Muscle layer of duodenum (tissue), 2 donors: ENCODE measurements at regions not wholly inside any gene's neighbourhood (a gene's known extent, or its start where the extent isn't known, plus 50 kb on each side); places are given as distances from the start of the nearest gene placed in this dataset.
"Not testable (repeated sequence)": the region's sequence is repeated elsewhere in the genome, so short reads cannot be mapped to it uniquely, and the experiment has no call there.

ENCODE experiments used
- H3K27ac ChIP-seq: one replicate; pipeline ENCODE4 v1.7.0; 2013; ENCODE audit warnings: mild to moderate bottlenecking, low read length
- H3K27me3 ChIP-seq: one replicate; pipeline ENCODE4 v1.7.0; 2013; ENCODE audit warnings: low read depth, mild to moderate bottlenecking, control low read depth, low read length
- H3K36me3 ChIP-seq, 2 donors: one replicate each; pipeline ENCODE4 v1.7.0; 2013; ENCODE audit warnings: low read length in 2 of 2, control low read depth in 1 of 2, mild to moderate bottlenecking in 1 of 2; ENCODE audit not compliant: insufficient read depth in 2 of 2, control insufficient read depth in 1 of 2
- H3K4me1 ChIP-seq, 2 donors: one replicate each; pipeline ENCODE4 v1.7.0; 2013; ENCODE audit warnings: low read length in 2 of 2, mild to moderate bottlenecking in 2 of 2, control low read depth in 1 of 2, moderate library complexity in 1 of 2; ENCODE audit not compliant: insufficient read depth in 2 of 2, control insufficient read depth in 1 of 2
- H3K4me3 ChIP-seq, 2 donors: one replicate each; pipeline ENCODE4 v1.7.0; 2013; ENCODE audit warnings: low read length in 2 of 2, low read depth in 1 of 2, mild to moderate bottlenecking in 1 of 2
- H3K9me3 ChIP-seq, 2 donors: one replicate each; pipeline ENCODE4 v1.7.0; 2013; ENCODE audit warnings: low read length in 2 of 2, control low read depth in 1 of 2, mild to moderate bottlenecking in 1 of 2; ENCODE audit not compliant: control insufficient read depth in 1 of 2
- donor health status: healthy.

DNA sequence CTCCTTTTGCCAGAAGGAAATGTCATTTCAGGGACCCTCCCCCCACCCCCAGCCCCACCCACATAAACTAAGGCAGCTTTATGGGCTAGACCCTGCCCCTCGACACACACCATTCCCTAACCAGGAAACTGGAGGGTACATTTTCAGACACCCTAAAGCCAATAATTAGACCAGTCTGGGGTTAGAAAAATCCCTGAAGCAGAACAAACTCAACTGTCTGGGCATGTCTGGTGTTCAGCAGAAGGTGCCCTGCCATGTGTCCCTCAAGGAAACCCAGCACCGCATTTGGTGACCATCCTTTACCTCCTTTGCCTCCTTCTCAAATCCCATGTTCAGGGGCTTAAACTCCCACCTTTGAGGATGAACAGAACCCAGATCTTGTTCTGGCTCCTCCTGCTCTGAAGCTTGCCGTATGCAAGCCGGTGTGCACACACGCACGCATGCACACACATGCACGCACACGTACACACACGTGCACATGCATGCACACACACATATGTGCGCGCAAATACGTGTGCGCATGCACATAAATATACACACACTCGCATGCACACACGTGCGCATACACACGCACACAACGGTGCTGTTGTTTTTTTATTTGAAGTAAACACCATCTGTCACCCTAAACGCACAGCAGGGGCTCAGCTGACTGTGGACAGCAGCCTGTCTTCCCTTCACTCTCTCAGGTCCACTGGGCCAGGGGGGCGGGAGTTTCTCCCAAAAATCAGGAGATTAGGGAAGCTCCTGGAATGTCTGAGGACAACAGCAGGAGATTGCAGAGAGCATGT lies 156.8 kb upstream of the TNRC6C start:
- Histone ChIP-seq H3K27me3 (no peaks in the 10 kb centered on the region), H3K36me3 (no peaks in the 10 kb centered on the region), H3K9me3 (no peaks in the 10 kb centered on the region), H3K4me3 (no peak overlapping the region), H3K4me1 (peaks cover 6 to 22% of the 10 kb centered on the region in 2 donors), H3K27ac (no peak overlapping the region)

DNA sequence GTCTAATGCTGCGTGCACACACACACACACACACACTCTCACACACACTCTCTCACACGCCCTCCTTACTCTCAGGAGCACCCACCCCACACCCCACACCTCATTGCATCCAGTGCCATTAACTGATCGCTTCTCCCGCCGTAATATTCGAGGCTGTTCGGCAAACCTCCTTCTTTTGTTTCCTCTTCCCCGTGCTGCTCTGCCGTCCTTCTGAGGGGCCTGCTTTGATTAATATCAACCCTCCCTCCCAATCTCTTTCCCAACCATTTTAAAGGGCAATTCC lies 156.2 kb upstream of the TNRC6C start:
- no peaks in the 10 kb centered on the region for H3K9me3 ChIP-seq
- H3K27ac ChIP-seq, result no peak overlapping the region
- peaks cover 6 to 22% of the 10 kb centered on the region in 2 donors for H3K4me1 ChIP-seq
- peak overlapping the region; percentile 26 to 42 for H3K4me3 ChIP-seq
- no peaks in the 10 kb centered on the region for H3K36me3 ChIP-seq
- H3K27me3 ChIP-seq, result no peaks in the 10 kb centered on the region

DNA sequence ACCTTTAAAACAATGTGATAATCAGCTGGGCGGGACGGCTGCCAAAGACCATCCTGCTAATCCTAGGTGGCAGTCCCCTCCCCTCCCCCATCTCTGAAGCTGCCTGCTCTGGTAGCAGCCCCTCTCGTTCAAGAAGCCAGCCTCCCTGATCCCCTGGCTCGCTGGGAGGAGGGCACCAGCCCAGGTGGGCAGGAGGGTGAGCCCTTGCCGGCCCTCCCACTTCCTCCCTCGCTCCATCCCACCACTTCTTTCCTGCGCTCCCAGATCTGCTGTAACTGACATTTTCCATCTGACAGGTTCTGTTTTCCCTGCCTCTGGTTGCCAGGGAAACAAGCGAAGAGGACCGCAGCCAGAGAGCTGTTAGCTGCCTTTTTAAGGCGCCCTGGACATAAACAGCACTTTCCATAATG lies 155.7 kb upstream of the TNRC6C start:
- peaks cover 6 to 22% of the 10 kb centered on the region in 2 donors for H3K4me1 ChIP-seq
- no peaks in the 10 kb centered on the region for H3K9me3 ChIP-seq
- H3K36me3 ChIP-seq, result no peaks in the 10 kb centered on the region
- H3K27ac ChIP-seq, result no peak overlapping the region
- peak overlapping the region; percentile 26 to 42 for H3K4me3 ChIP-seq
- H3K27me3 ChIP-seq, result no peaks in the 10 kb centered on the region

DNA sequence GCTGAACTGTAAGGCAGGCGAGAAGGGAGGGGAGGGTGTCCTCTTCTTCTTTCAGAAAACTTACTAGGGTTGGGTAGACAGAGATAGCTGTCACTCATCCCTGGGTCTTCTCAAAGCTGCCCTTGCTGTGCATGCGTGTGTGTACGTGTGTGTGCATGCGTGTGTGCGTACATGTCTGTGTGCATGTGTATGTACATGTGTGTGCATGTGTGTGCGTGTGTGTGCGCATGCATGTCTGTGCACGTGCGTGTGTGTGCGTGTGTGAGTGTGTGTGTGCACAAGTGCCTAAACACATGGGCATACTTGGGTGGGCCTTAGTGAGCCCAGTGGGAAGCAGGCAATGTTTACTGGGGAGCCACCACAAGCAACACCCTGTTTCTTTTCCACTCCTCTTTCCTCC lies 154.8 kb upstream of the TNRC6C start:
- H3K9me3 ChIP-seq, result no peaks in the 10 kb centered on the region
- H3K36me3 ChIP-seq, result no peaks in the 10 kb centered on the region
- H3K27me3 ChIP-seq, result no peaks in the 10 kb centered on the region
- no peak overlapping the region for H3K27ac ChIP-seq
- H3K4me1 ChIP-seq, result peaks cover 6 to 22% of the 10 kb centered on the region in 2 donors
- no peak overlapping the region for H3K4me3 ChIP-seq

DNA sequence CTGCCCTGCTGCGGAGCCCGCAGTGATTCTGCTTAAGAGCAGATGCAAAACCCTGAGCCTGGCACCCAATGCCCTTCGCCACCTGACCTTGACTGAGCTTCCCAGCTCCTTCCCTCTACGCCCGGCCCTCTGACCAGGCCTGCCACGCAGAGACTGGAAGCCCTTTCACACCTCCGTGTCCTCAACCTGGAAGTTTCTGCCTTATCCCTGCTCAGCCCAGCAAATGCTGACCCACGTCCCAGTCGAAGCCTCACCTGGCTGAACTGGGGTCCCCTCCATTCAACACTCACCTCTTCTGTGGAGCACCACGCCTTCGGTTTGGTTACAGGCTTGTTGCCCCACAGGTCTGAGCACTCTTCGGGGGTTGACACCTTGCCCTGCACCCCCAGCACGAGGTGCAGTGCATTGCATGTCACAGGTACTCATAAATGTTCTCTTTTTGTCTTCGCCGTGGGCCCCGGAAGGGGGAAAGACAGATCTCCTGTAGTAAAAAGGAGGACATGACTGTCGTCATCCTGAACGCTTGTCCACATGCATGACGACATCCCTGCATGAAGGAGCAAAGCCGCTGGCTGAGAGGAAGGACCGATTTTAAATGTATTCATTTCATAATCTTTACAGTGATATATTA lies 153.6 kb upstream of the TNRC6C start:
- Histone ChIP-seq H3K27ac (no peak overlapping the region), H3K9me3 (no peaks in the 10 kb centered on the region), H3K4me3 (no peak overlapping the region), H3K4me1 (peaks cover 6 to 22% of the 10 kb centered on the region in 2 donors), H3K36me3 (no peaks in the 10 kb centered on the region), H3K27me3 (no peaks in the 10 kb centered on the region)

DNA sequence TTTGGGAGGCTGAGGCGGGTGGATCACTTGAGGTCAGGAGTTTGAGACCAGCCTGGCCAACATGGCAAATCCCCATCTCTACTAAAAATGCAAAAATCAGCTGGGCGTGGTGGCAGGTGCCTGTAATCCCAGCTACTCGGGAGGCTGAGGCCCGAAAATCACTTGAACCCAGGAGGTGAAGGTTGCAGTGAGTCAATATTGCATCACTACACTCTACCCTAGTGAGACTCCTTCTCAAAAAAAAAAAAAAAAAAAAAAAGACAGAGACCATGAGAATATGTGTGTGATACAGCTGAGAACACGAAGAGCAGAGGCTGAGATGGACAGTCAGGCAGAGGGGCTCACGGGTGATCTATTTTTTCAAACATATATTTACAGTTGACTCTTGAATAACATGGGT lies 152.5 kb upstream of the TNRC6C start:
- not testable (repeated sequence) for H3K4me3 ChIP-seq, H3K9me3 ChIP-seq, H3K27ac ChIP-seq, H3K36me3 ChIP-seq, H3K27me3 ChIP-seq
- peaks cover 6 to 32% of the 10 kb centered on the region in 2 donors for H3K4me1 ChIP-seq

DNA sequence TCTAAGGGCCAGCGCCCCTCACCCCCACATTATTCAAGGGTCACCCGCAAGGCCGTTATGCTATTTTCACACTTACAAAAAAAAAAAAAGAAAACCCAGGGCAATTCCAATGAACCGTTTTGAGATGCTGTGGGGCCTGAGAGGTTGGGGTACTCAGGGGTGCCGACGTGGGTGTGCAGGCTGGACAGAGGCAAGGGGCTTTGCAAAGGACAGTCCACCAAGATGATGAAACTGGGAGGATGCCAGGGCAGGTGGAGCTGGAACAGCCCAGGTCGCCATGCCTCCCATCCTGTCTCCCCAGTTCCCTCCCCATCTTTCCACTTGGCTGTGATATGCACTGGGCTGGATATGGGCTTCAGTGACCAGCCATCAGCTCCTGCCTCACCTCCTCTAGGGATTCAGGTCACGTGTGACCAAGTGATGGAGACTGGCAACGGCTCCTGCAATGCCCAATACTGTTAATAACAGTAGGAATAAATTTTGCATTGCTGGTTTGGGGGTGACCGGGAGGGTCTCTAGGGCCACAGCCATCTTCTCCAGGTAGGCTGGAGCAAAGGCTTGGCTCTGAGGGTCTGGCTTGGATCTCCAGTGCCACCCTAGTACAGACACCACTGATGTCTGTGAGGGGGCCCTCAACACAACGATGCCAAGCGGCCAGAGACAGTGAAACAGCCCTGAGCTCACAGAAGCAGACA lies 151.3 kb upstream of the TNRC6C start:
- no peaks in the 10 kb centered on the region for H3K36me3 ChIP-seq
- H3K4me1 ChIP-seq, result peaks cover 6 to 27% of the 10 kb centered on the region in 2 donors
- no peaks in the 10 kb centered on the region for H3K27me3 ChIP-seq
- H3K9me3 ChIP-seq, result no peaks in the 10 kb centered on the region
- no peak overlapping the region for H3K27ac ChIP-seq
- no peak overlapping the region for H3K4me3 ChIP-seq

DNA sequence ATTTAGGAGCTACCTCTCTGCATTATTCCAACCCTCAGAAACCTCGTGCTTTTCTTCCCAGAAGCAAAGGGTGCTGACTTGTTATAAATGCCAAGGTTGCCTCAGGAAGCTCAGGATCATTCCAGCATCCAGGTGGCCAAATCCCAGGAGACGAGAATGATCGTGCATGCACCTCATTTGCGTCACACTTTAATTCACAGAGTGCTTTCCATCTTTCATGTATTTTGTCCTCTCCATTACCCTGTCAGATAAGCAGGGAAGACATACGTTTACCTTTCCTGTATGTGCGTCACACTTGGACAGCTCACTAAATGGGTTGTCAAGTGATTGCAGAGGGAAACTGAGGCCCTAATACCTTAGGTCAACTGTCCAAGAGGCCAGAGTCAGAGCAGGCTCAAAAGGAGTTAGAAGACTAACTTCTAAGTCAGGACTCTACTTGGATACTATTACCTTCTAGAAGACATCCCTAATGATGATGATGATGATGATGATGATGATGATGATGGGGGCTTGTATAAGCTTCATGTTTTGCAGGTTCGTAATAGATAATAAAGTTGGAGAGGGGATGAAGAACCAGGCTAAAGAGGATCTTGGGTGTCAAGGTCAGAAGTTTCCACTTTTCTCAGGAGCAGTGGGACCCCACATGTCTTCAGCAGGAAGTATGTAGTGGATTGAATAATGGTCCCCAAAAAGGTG lies 150.6 kb upstream of the TNRC6C start:
- no peaks in the 10 kb centered on the region for H3K36me3 ChIP-seq
- no peaks in the 10 kb centered on the region for H3K9me3 ChIP-seq
- no peak overlapping the region for H3K27ac ChIP-seq
- H3K27me3 ChIP-seq, result no peaks in the 10 kb centered on the region
- peaks cover 4 to 20% of the 10 kb centered on the region in 2 donors for H3K4me1 ChIP-seq
- H3K4me3 ChIP-seq, result no peak overlapping the region

DNA sequence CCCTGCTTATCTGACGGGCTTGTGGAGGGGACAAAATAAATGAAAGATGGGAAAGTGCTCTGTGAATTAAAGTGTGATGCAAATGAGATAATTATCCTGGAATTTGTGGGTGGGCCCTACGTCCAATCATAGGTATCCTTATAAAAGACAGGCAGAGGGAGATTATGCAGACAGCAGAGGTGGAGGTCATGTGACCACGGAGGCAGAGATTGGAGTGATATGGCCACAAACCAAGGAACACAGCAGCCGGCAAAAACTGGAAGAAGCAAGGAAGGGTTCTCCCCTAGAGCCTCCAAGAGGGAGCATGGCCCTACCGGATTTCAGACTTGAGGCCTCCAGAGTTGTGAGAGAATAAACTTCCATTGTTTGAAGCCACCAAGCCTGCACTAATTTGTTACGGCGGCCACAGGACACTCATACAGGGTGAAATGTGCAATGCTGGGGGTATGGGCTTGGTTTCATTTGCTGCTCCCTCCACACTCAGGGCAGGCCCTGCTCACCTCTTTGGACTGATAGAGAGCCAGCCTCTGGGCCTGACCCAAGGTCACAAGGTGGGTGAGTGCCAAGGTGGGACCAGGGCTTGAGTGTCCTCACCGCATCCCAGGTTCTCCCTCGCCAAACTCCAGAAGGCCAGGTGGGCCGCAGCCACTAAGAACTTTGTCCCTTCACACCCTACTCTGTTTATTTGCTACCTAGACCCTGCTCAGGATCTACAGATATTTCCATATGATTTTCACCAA lies 149.6 kb upstream of the TNRC6C start:
- no peaks in the 10 kb centered on the region for H3K9me3 ChIP-seq
- H3K4me3 ChIP-seq, result no peak overlapping the region
- H3K36me3 ChIP-seq, result no peaks in the 10 kb centered on the region
- H3K27ac ChIP-seq, result no peak overlapping the region
- no peaks in the 10 kb centered on the region for H3K27me3 ChIP-seq
- peaks cover 0 to 12% of the 10 kb centered on the region in 2 donors for H3K4me1 ChIP-seq

DNA sequence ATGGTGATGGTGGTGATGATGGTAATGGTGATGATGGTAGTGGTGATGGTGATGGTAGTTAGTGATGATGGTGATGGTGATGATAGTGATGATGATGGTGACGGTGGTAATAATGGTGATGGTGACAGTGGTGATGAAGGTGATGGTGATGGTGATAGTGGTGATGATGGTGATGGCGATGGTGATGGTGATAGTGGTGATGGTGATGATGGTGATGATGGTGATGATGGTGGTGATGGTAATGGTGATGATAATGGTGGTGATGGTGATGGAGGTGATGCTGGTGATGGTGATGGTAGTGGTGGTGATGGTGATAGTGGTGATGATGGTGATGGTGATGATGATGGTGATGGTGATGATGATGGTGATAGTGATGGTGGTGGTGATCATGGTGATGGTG lies 148.7 kb upstream of the TNRC6C start:
- Histone ChIP-seq H3K27me3 (no peaks in the 10 kb centered on the region), H3K4me1 (peaks cover 0 to 12% of the 10 kb centered on the region in 2 donors), H3K9me3 (no peaks in the 10 kb centered on the region), H3K36me3 (no peaks in the 10 kb centered on the region), H3K27ac (no peak overlapping the region), H3K4me3 (no peak overlapping the region)

DNA sequence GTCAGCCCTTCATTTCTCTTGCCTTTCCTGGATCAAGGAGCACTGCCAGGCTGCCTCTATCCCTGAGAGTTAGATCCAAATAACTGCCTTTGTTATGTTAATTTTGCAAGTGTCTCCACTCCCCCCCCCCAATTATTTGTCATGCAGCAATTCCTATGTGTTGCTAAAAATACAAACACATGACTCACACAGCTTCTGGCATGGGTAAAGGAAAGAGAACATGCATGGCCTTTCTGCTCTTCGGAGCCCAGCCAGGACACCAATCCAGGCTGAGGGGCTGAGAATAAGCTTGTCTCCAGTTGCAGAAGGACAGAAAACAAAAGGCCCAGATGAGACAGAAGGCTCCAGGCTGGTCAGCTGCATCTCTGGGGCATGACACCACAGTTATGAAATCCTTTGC lies 148.0 kb upstream of the TNRC6C start:
- no peaks in the 10 kb centered on the region for H3K9me3 ChIP-seq

More for the DNA sequence above, 148.0 kb upstream of the TNRC6C start:
- no peaks in the 10 kb centered on the region for H3K27me3 ChIP-seq
- no peak overlapping the region for H3K27ac ChIP-seq
- H3K36me3 ChIP-seq, result no peaks in the 10 kb centered on the region
- no peak overlapping the region for H3K4me3 ChIP-seq
- peaks cover 0 to 12% of the 10 kb centered on the region in 2 donors for H3K4me1 ChIP-seq
